ENCODE measurements at regions not wholly inside any gene's neighbourhood (a gene's known extent, or its start where the extent isn't known, plus 50 kb on each side); places are given as distances from the start of the nearest gene placed in this dataset.

- no peak for TF ChIP-seq DPF2 (IDR thresholded peaks at IDR 0.05)
- TF ChIP-seq C11orf30 (IDR thresholded peaks at IDR 0.05; ENCODE audit: low read depth), result no peak
- no peak for TF ChIP-seq ESRRB (CRISPR knock-in tag; IDR thresholded peaks at IDR 0.05; ENCODE audit: borderline replicate concordance)
- TF ChIP-seq JUNB (CRISPR knock-in tag; conservative IDR thresholded peaks at IDR 0.05), result no peak
- TF ChIP-seq ZNF224 (CRISPR knock-in tag; IDR thresholded peaks at IDR 0.05), result no peak
Measured at GRCh38 chr4:83932750-83933391, 397.0 kb downstream of the GPAT3 start (continued).

DNA sequence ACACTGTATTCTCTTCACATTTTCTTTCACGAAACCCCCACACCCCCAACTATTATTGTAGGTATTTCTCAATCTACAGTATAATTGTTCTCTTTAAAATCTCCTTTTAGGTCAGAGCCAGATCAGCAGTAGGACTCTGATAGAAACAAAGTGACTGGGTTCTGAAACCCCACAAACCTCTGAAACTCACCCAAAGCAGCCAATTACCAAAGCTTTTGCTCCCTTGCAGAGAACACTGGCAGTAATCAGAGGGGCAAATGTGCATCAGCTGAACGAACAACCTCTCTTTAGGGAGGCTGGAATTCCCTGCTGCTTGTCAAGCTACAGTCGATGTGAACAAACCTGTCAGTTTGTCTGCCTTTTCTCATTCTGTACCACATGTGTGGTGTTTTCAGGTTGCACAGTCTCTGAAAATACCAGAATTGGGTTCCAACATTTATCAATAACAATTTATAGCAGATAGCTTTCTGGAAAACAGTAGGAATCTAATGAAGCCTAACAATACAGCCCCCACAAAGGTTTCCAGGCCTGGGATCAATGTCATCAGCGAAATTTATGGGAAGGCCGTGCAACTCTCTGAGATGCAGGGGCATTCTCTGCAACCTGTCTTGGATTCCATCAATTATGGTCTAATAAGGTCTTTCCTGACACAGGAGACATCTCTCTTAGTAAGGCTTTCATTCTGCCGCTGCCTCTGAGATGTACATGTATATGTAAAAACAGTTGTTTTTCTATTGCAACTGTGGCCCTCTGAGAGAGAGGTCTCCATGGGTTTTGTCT is 395.9 kb downstream of the GPAT3 start:
- Histone ChIP-seq H2AFZ (ENCODE audit: low read depth, low read length) (no peak overlapping the region), H3K79me2 (ENCODE audit: control insufficient read depth, insufficient read depth, low read length) (no peaks in the 10 kb centered on the region), H3K4me1 (replicated peaks in 1 of 2; ENCODE audit: control insufficient read depth in 2 of 2, insufficient read depth in 2 of 2, low read length in 2 of 2) (no peaks in the 10 kb centered on the region), H3K9me3 (replicated peaks; ENCODE audit: control insufficient read depth, insufficient read depth, low read depth, low read length) (no peaks in the 10 kb centered on the region), H3K9ac (ENCODE audit: insufficient read depth in 1 of 2, low read depth in 2 of 2, low read length in 2 of 2) (no peak overlapping the region), H3K4me2 (ENCODE audit: insufficient read depth, low read length) (no peak overlapping the region), H4K20me1 (replicated peaks; ENCODE audit: control insufficient read depth, insufficient read depth, low read length) (no peaks in the 10 kb centered on the region), H3K9me1 (ENCODE audit: control insufficient read depth, insufficient read depth, low read length) (no peaks in the 10 kb centered on the region), H3K27ac (ENCODE audit: extremely low read depth, low read depth, low read length) (no peak overlapping the region), H3K4me3 (no peak overlapping the region), H3K27me3 (ENCODE audit: control insufficient read depth in 2 of 2, insufficient read depth in 2 of 2, low read length in 2 of 2) (no peaks in the 10 kb centered on the region), H3K36me3 (ENCODE audit: control insufficient read depth, insufficient read depth, low read length) (no peaks in the 10 kb centered on the region)
- in situ Hi-C loops (cut with MboI), result no loop called here
- TF ChIP-seq JUN (IDR thresholded peaks at IDR 0.05; ENCODE audit: borderline replicate concordance, low read depth, low read length) (no peak), JUN (CRISPR knock-in tag; IDR thresholded peaks at IDR 0.05; ENCODE audit: borderline replicate concordance) (no peak), NR2C1 (IDR thresholded peaks at IDR 0.05) (no peak), NR2C1 (tag; IDR thresholded peaks at IDR 0.05) (no peak), SMAD2 (IDR thresholded peaks at IDR 0.05; ENCODE audit: low read depth, low read length) (no peak), ZBED1 (IDR thresholded peaks at IDR 0.05) (no peak)
- ChIA-PET POLR2A (no interaction called here), CTCF (ENCODE audit: low intra/inter-chr PET ratio) (no interaction called here)
- no TSS peak for BruUV-seq (replicated peaks)
- no peak for ATAC-seq
- no peak for DNase-seq (ENCODE audit: extremely low read depth in 1 of 4, low spot score in 3 of 4)
- intact Hi-C loops (cut with micrococcal nuclease), result no loop called here
- FAIRE-seq, result no peak
- WGBS (ENCODE audit: insufficient coverage, low coverage, missing lambda C conversion rate), result under 1% methylated on average over 6 of the region's 6 CpGs

Measured in K562 (cell line).